ENCODE measurements at regions not wholly inside any gene's neighbourhood (a gene's known extent, or its start where the extent isn't known, plus 50 kb on each side); places are given as distances from the start of the nearest gene placed in this dataset.
"Not testable (repeated sequence)": the region's sequence is repeated elsewhere in the genome, so short reads cannot be mapped to it uniquely, and the experiment has no call there.

DNA sequence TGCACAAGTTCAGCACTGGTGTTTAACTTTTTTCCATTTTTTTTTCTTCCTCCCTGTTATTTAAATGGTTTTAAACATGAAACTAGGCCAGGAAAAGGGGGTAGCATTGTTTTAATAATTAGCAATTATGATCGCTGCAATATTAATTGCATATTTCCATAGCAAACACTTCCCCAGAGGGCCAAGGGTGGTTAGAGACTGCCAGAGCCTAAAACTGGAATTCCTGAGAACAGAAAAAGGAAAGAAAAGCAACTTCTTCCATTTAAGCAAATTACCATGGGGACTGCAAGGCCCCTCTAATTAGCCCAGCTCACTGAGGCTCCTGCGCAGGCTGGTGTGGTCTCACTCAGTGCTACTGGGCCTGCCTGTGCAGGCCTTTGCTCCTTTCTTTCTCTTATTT, 201.5 kb downstream of the SMAD2 start:
- DNase-seq (ENCODE audit: low read depth in 2 of 2), result no peak

GRCh38 chr18:47727409-47727808, 203.1 kb downstream of the SMAD2 start:
- DNase-seq (ENCODE audit: low read depth in 2 of 2), result no peak

GRCh38 chr18:47726550-47726949, 203.9 kb downstream of the SMAD2 start:
- DNase-seq (ENCODE audit: low read depth in 2 of 2), result no peak

DNA sequence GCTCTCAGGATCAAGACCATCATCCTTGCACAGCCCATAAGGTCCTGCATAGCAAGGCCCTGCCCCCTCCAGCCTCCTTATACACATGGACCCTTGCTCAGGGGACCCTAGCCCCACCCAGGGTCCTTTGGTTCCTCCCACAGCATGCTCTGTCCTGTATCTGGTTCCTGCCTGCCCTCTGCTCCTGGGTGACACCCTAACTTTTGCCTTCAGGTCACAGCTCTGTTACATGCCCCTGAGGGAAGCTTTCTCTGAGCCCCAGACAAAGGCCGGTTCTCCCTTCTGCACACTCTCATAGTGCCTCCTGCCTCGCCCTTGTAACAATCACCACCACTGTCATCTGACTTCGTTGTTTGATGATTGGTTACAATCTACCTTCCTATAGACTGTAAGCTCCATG, 204.8 kb downstream of the SMAD2 start:
- no peak for DNase-seq (ENCODE audit: low read depth in 2 of 2)

DNA sequence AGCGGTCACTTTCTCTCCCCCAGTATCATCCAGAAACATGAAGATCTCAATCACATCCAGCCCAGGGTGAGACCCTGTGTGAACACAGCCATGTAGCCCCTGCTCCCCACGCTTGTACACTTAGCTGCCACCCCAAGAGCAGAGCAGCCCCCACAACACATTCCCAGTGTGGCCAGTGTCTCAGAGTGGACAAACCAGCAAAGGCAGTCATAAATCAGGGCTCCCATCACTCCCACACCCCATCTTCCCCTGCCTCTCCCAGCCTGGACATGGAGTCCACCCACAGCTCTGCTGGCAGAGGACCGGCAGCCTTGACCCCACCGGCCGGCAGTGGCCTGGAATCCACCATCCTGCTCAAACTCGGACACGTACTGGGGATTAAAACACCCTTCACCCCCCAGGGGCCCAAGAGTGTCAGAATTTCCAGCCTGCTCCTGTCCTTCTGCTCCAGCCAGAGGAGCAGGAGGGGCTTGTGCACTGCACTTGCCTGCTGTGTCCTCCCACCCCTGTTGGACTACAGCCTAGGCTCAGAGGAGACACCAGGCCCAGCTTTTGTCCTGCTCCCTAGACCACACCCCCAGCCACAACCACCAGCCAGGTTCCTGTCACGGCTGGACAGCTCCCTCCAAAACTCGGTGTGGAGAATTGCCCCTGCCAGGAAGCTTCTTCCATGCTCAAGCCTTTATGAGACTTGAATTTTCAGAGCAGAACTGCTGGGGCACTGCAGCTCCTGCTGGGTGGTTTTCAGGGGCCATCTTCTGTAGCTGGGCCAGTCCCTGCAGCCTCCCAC, 206.1 kb downstream of the SMAD2 start:
- no peak for DNase-seq (ENCODE audit: low read depth in 2 of 2)

DNA sequence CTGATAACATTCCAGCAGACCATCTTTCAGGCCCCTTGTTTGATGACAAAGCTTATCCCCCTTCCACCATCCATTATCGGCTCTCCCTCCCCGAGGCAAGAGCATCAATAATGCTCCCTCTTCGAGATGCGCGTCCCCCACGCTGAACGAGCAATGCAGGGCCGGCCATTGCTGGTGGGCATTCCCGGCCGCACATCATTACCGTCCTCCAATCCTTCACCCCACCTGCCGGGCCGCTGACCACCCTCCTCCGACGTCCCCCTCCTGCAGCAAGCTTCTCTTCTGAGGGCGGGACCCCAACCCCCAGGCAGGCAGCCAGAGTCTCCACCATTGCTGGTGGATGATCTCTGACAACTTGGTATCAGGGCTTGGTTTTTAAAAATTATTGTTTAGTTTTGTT, 208.6 kb downstream of the SMAD2 start:
- DNase-seq (ENCODE audit: low read depth in 2 of 2), result no peak

DNA sequence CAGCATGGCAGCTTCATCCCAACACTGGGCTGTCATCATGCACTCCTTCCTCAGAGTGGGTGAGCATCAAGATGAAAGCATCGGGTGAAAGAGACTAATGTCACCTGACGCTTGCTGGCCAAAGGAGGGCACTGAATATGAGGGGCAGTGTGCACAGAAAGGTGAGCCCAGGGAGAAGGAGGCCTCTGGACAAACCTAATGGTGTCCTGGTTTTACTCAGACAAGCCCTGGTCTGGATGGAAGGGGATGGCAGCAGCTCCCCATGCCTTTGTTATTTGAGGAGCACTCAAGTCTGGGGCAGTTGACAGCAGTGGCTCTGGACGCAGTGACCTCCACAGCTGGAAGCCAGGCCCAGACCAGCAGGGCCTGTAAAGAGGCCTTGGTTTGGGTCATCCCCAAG, 209.7 kb downstream of the SMAD2 start:
- DNase-seq (ENCODE audit: low read depth in 2 of 2), result no peak

GRCh38 chr18:47719096-47719780, 211.2 kb downstream of the SMAD2 start:
- no peak for DNase-seq (ENCODE audit: low read depth in 2 of 2)

DNA sequence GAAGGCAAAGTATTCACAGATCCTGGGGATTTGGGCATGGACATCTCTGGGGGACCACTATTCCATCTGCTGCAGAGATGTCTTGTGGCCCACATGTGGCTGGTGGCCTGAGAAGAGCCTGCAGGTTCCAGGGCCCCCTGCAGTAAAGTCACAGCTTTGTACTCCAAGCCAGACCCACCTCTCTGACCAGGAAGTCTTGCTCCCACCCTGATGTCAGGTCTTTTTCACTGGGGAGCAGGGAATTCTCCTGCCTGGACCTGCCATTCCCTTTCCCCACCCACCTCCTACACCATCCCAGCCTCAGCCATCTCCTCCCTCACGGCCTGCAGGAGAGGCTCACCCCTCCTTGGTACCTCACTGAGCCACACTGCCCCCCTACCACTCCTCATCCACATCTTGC, 211.8 kb downstream of the SMAD2 start:
- no peak for DNase-seq (ENCODE audit: low read depth in 2 of 2)

GRCh38 chr18:47717257-47717656, 213.2 kb downstream of the SMAD2 start:
- no peak for DNase-seq (ENCODE audit: low read depth in 2 of 2)

- DNase-seq (ENCODE audit: low read depth in 2 of 2), result no peak
These were observed 213.8 kb downstream of the SMAD2 start for GRCh38 chr18:47716632-47717185.

- no peak for DNase-seq (ENCODE audit: low read depth in 2 of 2)
These were observed 220.0 kb downstream of the SMAD2 start for GRCh38 chr18:47710451-47710850.

- no peak for DNase-seq (ENCODE audit: low read depth in 2 of 2)
These were observed 220.9 kb downstream of the SMAD2 start for GRCh38 chr18:47709556-47709955.

GRCh38 chr18:47708206-47708605, 222.3 kb downstream of the SMAD2 start:
- no peak for DNase-seq (ENCODE audit: low read depth in 2 of 2)

DNA sequence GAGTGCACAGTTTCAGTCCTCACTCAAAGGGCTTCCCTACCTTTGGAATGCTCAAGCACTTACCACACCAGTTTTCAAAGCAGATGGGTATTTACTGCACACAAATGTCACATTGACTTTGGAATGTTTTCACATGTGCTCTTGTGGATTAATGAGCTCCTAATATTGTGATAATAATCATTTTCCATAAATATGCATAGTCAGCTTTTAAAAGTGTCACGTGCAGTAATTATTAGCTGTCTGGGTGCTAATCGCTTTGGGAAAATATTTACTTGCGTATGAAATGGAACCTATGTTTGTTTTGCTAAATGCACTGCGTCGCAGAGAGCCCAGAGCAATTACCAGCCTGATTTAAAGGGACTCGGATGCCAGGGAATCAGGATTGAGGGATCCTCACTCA, 229.3 kb downstream of the SMAD2 start:
- no peak for DNase-seq (ENCODE audit: low read depth in 2 of 2)

DNA sequence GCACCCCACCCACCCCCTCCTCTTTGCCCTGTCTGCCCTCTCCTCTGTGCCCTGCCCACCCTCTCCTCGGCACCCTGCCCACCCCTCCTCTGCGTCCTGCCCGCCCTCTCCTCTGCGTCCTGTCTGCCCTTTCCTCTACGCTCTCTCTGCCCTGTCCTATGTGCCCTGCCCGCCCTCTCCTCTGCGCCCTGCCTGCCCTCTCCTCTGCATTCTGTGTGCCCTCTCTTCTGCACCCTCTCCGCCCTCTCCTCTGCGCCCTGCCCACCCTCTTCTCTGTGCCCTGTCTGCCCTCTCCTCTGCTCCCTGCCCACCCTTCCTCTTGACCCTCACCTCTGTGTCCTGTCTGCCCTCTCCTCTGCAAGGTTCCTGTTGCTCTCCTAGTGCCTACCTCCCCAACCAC, 233.6 kb downstream of the SMAD2 start:
- DNase-seq (ENCODE audit: low read depth in 2 of 2), result no peak

GRCh38 chr18:47691611-47692010, 238.8 kb downstream of the SMAD2 start:
- no peak for DNase-seq (ENCODE audit: low read depth in 2 of 2)

GRCh38 chr18:47690778-47691177, 239.7 kb downstream of the SMAD2 start:
- DNase-seq (ENCODE audit: low read depth in 2 of 2), result not testable (repeated sequence)

GRCh38 chr18:47689371-47689770, 241.1 kb downstream of the SMAD2 start:
- no peak for DNase-seq (ENCODE audit: low read depth in 2 of 2)

DNA sequence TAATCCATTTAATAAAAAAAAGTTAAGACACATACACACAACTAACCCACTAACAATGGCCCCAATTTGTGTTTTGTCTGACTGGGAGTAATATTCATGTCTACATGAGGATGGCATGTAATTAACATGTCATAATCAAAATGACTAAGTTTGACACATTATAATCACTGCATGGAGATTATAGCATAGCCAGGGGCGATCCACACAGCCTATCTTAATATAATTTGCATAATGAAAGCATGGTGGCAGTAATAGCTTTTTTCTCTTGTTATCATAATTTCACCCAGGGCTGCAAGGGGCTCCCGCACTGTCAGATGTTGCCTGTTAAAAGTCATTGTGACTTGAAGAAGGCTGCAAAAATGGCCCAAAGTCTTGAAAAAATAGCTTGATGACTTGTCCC, 243.7 kb downstream of the SMAD2 start:
- DNase-seq (ENCODE audit: low read depth in 2 of 2), result no peak

DNA sequence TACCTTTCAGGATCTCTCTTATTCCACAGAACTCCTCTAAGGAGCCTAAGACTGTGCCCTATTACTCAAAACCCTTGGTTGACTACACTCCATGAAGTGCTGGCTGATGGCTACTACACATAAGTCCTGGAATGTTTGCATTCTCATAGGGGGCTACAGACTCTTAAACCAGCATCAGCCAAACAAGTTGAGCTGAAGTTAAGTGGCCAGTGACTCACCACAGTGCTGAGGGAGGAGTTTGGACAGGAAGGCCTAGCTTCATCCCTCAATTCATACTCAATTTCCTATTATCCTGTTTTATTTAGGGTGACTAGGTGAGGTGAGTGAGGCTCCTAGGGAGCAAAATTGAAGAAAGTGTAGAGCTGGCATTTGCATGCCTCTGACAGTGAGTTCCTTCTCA, 246.7 kb downstream of the SMAD2 start:
- no peak for DNase-seq (ENCODE audit: low read depth in 2 of 2)

DNA sequence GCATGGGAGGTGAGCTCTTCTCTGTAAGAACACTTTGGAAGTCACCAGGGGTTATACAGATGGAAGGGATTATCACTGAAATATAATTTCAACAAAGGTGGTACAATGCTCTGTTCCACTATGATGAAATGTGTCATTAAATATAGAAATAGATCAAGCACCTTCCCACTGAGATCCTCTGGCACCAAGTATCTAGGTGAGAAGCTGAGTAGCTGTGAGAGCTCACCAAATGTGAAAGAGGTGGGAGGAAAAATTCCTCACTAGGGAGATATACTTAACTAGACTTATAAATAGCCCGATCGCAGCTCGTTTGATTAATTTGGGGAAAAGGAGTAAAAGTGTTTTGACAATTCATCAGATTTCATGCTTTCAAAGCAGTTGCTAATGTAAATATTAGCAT, 247.6 kb downstream of the SMAD2 start:
- DNase-seq (ENCODE audit: low read depth in 2 of 2), result no peak

GRCh38 chr18:47680488-47680887, 250.0 kb downstream of the SMAD2 start:
- no peak for DNase-seq (ENCODE audit: low read depth in 2 of 2)
